CD4-positive, alpha-beta memory T cell (primary cell): ENCODE measurements at regions not wholly inside any gene's neighbourhood (a gene's known extent, or its start where the extent isn't known, plus 50 kb on each side); places are given as distances from the start of the nearest gene placed in this dataset.

Experiments used
- CTCF ChIA-PET: fragments of 350-600 bp; sonication (Branson Sonifier 250); formaldehyde crosslinking; loops from one replicate; lab custom pipeline; 2021; ENCODE audit warnings: inconsistent platforms; ENCODE audit not compliant: partially characterized antibody; lab: Charles Lee
- POLR2A ChIA-PET: fragments of 350-600 bp; sonication (Branson Sonifier 250); formaldehyde crosslinking; loops from one replicate; lab custom pipeline; 2021; ENCODE audit not compliant: partially characterized antibody; lab: Charles Lee
- DNase-seq, 5 donors: peaks; one replicate each; pipeline versions ENCODE4 v3.0.0 to v3.0.0-alpha.2; 2020 to 2022; ENCODE audit warnings: mixed read lengths in 1 of 5
- H3K27ac ChIP-seq: one replicate; pipeline ENCODE4 v1.7.0; 2013; ENCODE audit warnings: low read depth, low read length
- H3K27me3 ChIP-seq: 2 replicates; pipeline ENCODE4 v1.7.0; 2013; ENCODE audit warnings: mild to moderate bottlenecking, low read length, moderate library complexity; ENCODE audit not compliant: insufficient read depth
- H3K36me3 ChIP-seq: 2 replicates; pipeline ENCODE4 v1.7.0; 2013; ENCODE audit warnings: mild to moderate bottlenecking, low read length, moderate library complexity; ENCODE audit not compliant: insufficient read depth
- H3K4me1 ChIP-seq: 2 replicates; pipeline ENCODE4 v1.7.0; 2013; ENCODE audit warnings: mild to moderate bottlenecking, low read length, moderate library complexity; ENCODE audit not compliant: insufficient read depth
- H3K4me3 ChIP-seq, 2 donors: one replicate each; pipeline ENCODE4 v1.7.0; 2013; ENCODE audit warnings: low read length in 2 of 2, mild to moderate bottlenecking in 1 of 2
- H3K9me3 ChIP-seq, 2 donors: one replicate each; pipeline ENCODE4 v1.7.0; 2013; ENCODE audit warnings: low read length in 2 of 2, control low read depth in 1 of 2; ENCODE audit not compliant: control insufficient read depth in 1 of 2
- H3K27ac Mint-ChIP-seq, 7 donors: one replicate each; pipeline ENCODE4 v1.8.0; 2020 to 2021; ENCODE audit warnings: mixed read lengths in 7 of 7, mild to moderate bottlenecking in 6 of 7, inconsistent platforms in 3 of 7, moderate library complexity in 3 of 7
- H3K27me3 Mint-ChIP-seq, 2 donors: one replicate each; pipeline ENCODE4 v1.8.0; 2020 to 2021; ENCODE audit warnings: mixed read lengths in 2 of 2
- H3K36me3 Mint-ChIP-seq, 2 donors: one replicate each; pipeline ENCODE4 v1.8.0; 2020 to 2021; ENCODE audit warnings: mixed read lengths in 2 of 2, inconsistent platforms in 1 of 2, mild to moderate bottlenecking in 1 of 2
- H3K4me1 Mint-ChIP-seq, 4 donors: one replicate each; pipeline ENCODE4 v1.8.0; 2020 to 2021; ENCODE audit warnings: mixed read lengths in 4 of 4, mild to moderate bottlenecking in 1 of 4
- H3K4me3 Mint-ChIP-seq, 8 donors: one replicate each; pipeline ENCODE4 v1.8.0; 2020 to 2021; ENCODE audit warnings: mixed read lengths in 8 of 8, mild to moderate bottlenecking in 7 of 8, moderate library complexity in 6 of 8, inconsistent platforms in 3 of 8
- H3K9me3 Mint-ChIP-seq, 8 donors: one replicate each; pipeline ENCODE4 v1.8.0; 2020 to 2021; ENCODE audit warnings: mixed read lengths in 8 of 8, mild to moderate bottlenecking in 5 of 8, inconsistent platforms in 3 of 8, moderate library complexity in 1 of 8
- intact Hi-C: fragments of 100-400 bp; cut with micrococcal nuclease; formaldehyde crosslinking; loops from one replicate; pipeline ENCODE4 v1.15.1; 2023

DNA sequence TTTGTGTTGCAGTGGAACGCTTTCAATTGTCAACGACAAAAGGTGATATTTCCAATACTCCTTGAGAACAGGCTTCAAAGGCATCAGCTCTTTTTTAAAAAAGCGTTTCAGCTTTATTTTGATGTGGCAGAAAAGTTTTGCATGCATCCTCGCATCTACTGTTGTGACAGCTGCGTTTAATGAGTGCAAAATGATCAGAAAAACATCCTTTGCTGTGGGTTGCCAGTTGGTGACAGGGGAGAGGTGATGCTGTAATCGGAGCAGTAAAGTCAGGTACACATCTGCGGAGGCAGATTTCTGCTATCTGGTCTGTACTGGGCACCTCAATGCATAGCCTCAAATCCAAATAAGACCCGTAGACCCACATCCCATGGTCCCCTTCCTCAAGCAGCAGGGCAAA, 91.9 kb upstream of the POU3F3 start:
- Mint-ChIP-seq H3K4me3 (no peak overlapping the region), H3K36me3 (no peaks in the 10 kb centered on the region), H3K27ac (no peak overlapping the region), H3K27me3 (peaks cover 5 to 6% of the 10 kb centered on the region in 2 donors), H3K4me1 (no peaks in the 10 kb centered on the region), H3K9me3 (peaks cover 0 to 8% (median 2%) of the 10 kb centered on the region in 8 donors)
- no peak overlapping the region for H3K27ac ChIP-seq
- no peaks in the 10 kb centered on the region for H3K4me1 ChIP-seq
- ChIA-PET POLR2A (no interaction called here), CTCF (no interaction called here)
- H3K4me3 ChIP-seq: no peak overlapping the region
- H3K9me3 ChIP-seq: no peaks in the 10 kb centered on the region
- no peaks in the 10 kb centered on the region for H3K27me3 ChIP-seq
- intact Hi-C loops: no loop called here
- no peak for DNase-seq
- no peaks in the 10 kb centered on the region for H3K36me3 ChIP-seq

DNA sequence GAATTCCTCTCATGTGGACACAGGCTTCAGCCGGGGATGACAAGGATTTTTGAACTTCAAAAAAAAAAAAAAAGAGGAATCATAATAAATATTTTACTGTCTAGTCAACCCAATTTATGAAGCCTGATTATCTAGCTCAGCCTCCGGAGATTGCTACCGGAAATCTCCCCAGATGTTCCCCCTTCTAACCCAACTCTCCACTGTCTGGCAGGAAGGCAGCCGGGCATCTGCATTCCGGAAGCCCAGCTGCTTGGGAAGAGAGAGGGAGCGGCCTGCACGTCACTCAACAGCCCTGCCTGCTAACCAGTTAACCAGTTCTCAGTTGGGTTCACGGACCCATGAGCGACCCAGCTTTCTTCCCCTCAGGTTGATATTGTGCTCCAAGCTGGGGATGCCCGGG, 87.2 kb upstream of the POU3F3 start:
- Mint-ChIP-seq H3K27ac (no peak overlapping the region), H3K4me3 (no peak overlapping the region), H3K9me3 (peaks cover 0 to 11% (median under 1%) of the 10 kb centered on the region in 8 donors), H3K4me1 (no peaks in the 10 kb centered on the region), H3K27me3 (peaks cover 2 to 5% of the 10 kb centered on the region in 2 donors), H3K36me3 (no peaks in the 10 kb centered on the region)
- no peaks in the 10 kb centered on the region for H3K4me1 ChIP-seq
- DNase-seq: no peak
- no peak overlapping the region for H3K27ac ChIP-seq
- no peaks in the 10 kb centered on the region for H3K9me3 ChIP-seq
- intact Hi-C loops: no loop called here
- H3K4me3 ChIP-seq: no peak overlapping the region
- no peaks in the 10 kb centered on the region for H3K27me3 ChIP-seq
- ChIA-PET CTCF (no interaction called here), POLR2A (no interaction called here)
- no peaks in the 10 kb centered on the region for H3K36me3 ChIP-seq

DNA sequence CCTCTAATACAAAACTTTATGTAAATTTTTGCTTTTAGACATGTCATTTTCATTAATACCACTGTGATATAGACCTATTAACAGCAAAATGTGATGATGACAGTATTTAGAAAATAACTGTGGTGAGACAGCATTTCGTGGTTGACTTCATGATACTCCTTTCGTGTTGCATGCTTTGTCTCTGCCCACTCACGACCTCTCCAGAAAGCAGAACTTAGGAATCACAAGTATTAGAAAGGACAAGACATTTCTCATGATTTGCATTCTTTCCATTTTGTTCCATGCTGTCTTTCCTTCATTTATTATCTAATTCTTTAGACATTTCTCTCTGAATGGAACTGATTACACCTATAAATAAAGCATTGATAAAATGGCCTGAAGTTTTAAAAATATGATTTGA, 85.2 kb upstream of the POU3F3 start:
- intact Hi-C loops: no loop called here
- Mint-ChIP-seq H3K4me3 (no peak overlapping the region), H3K27me3 (peaks cover 2% of the 10 kb centered on the region in 2 donors), H3K9me3 (peaks cover 0 to 15% (median 1%) of the 10 kb centered on the region in 8 donors), H3K27ac (no peak overlapping the region), H3K4me1 (no peaks in the 10 kb centered on the region), H3K36me3 (no peaks in the 10 kb centered on the region)
- H3K9me3 ChIP-seq: no peaks in the 10 kb centered on the region
- ChIA-PET POLR2A (no interaction called here), CTCF (no interaction called here)
- no peak for DNase-seq
- no peaks in the 10 kb centered on the region for H3K36me3 ChIP-seq
- H3K27me3 ChIP-seq: no peaks in the 10 kb centered on the region
- H3K27ac ChIP-seq: no peak overlapping the region
- H3K4me1 ChIP-seq: no peaks in the 10 kb centered on the region
- H3K4me3 ChIP-seq: no peak overlapping the region

DNA sequence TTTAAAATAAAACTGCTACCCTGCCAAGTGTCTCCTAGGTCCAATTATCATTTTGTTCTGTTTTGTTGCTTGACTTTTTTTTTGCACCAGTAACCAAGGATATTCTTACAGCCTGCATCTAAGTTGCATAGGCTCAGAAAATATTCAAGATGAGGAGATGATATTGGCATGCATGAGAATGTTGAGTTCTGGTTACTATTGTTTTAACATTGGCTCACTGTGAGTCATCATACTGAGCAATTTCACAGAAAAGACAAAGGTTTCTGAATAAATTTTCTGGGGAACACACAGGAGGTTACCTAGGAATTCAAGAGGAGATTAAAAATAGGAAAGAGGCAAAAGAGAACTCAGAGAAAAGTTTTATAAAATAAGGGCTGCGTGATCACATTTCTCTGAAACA, 84.8 kb upstream of the POU3F3 start:
- no peaks in the 10 kb centered on the region for H3K36me3 Mint-ChIP-seq

DNA sequence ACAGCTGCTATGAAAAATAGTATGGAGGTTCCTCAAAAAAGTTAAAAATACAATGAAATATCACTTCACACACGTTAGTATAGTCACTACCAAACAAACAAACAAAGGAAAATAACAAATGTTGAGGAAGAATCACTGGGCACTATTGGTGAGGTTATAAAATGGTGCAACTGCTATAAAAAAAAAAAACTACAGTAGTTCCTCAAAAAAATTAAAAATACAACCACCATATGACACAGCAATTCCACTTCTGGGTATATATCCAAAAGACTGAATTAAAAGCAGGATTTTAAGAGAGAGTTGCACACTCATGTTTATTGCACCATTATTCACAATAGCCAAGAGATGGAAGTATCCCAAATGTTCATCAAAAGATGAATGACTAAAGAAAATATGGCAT, 80.9 kb upstream of the POU3F3 start:
- H3K27ac ChIP-seq: no peak overlapping the region
- no peak overlapping the region for H3K4me3 ChIP-seq
- DNase-seq: no peak
- no peaks in the 10 kb centered on the region for H3K36me3 ChIP-seq
- Mint-ChIP-seq H3K27ac (no peak overlapping the region), H3K4me3 (no peak overlapping the region), H3K27me3 (no peaks in the 10 kb centered on the region), H3K36me3 (no peaks in the 10 kb centered on the region), H3K4me1 (no peaks in the 10 kb centered on the region), H3K9me3 (peaks cover 0 to 5% (median 1%) of the 10 kb centered on the region in 8 donors)
- CTCF ChIA-PET: no interaction called here
- POLR2A ChIA-PET: no interaction called here
- H3K9me3 ChIP-seq: no peaks in the 10 kb centered on the region
- intact Hi-C loops: no loop called here
- H3K4me1 ChIP-seq: no peaks in the 10 kb centered on the region
- H3K27me3 ChIP-seq: no peaks in the 10 kb centered on the region

More for the DNA sequence above, 84.8 kb upstream of the POU3F3 start:
- intact Hi-C loops: no loop called here
- H3K27me3 Mint-ChIP-seq: peaks cover 2% of the 10 kb centered on the region in 2 donors
- H3K4me3 Mint-ChIP-seq: no peak overlapping the region
- Histone ChIP-seq H3K4me3 (no peak overlapping the region), H3K27me3 (no peaks in the 10 kb centered on the region), H3K27ac (no peak overlapping the region), H3K4me1 (no peaks in the 10 kb centered on the region), H3K36me3 (no peaks in the 10 kb centered on the region), H3K9me3 (no peaks in the 10 kb centered on the region)
- ChIA-PET CTCF (no interaction called here), POLR2A (no interaction called here)
- no peak for DNase-seq
- H3K4me1 Mint-ChIP-seq: no peaks in the 10 kb centered on the region
- no peak overlapping the region for H3K27ac Mint-ChIP-seq
- peaks cover 0 to 15% (median 1%) of the 10 kb centered on the region in 8 donors for H3K9me3 Mint-ChIP-seq

DNA sequence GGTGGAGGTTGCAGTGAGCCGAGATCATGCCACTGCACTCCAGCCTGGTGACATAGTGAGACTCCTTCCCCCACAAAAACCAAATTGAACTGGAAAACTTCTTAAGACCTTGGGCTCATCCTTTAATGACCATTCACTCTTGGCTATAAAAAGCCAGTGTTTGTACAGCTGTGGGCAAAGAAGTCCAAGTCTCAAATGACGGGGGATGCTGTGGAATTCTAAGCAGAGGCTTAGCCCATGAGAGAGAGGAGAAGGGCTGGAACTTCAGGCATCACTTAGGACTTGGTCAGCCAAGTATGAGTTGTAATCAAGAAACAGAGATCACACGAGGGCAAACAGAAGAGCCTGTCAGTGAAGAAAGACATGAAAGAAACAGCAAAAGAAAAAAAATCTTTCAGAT, 79.3 kb upstream of the POU3F3 start:
- H3K4me3 Mint-ChIP-seq: no peak overlapping the region
- no peaks in the 10 kb centered on the region for H3K36me3 ChIP-seq
- no peak for DNase-seq
- no peaks in the 10 kb centered on the region for H3K4me1 Mint-ChIP-seq
- intact Hi-C loops: no loop called here
- H3K9me3 ChIP-seq: no peaks in the 10 kb centered on the region
- H3K4me1 ChIP-seq: no peaks in the 10 kb centered on the region
- H3K27me3 Mint-ChIP-seq: no peaks in the 10 kb centered on the region
- peaks cover 0 to 5% (median 1%) of the 10 kb centered on the region in 8 donors for H3K9me3 Mint-ChIP-seq
- no peaks in the 10 kb centered on the region for H3K36me3 Mint-ChIP-seq
- ChIA-PET CTCF (no interaction called here), POLR2A (no interaction called here)
- H3K27ac Mint-ChIP-seq: no peak overlapping the region
- no peak overlapping the region for H3K27ac ChIP-seq
- H3K4me3 ChIP-seq: no peak overlapping the region
- no peaks in the 10 kb centered on the region for H3K27me3 ChIP-seq

DNA sequence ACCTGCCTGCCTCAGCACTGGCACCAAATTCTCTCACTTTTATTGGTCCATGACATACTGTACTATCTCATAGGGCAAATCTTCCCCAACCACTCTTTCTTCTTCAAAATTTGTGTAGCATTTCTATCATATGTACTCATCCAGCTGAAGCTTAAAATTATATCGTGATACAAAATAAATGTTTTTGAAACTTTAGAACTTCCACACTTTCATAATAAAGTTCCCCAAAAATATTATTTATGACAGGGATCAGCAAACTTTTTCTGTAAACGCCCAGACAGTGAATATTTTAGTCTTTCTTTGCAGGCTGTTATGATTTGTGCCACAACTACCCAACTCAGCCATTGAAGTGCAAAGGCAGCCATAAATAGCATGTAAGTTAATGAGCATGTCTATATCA, 76.2 kb upstream of the POU3F3 start:
- no peak for DNase-seq
- ChIA-PET POLR2A (no interaction called here), CTCF (no interaction called here)
- no peaks in the 10 kb centered on the region for H3K36me3 ChIP-seq
- no peak overlapping the region for H3K4me3 Mint-ChIP-seq
- no peaks in the 10 kb centered on the region for H3K36me3 Mint-ChIP-seq
- H3K9me3 ChIP-seq: no peaks in the 10 kb centered on the region
- H3K4me1 Mint-ChIP-seq: no peaks in the 10 kb centered on the region
- no peak overlapping the region for H3K4me3 ChIP-seq
- no peaks in the 10 kb centered on the region for H3K27me3 ChIP-seq
- H3K4me1 ChIP-seq: no peaks in the 10 kb centered on the region
- intact Hi-C loops: no loop called here
- no peaks in the 10 kb centered on the region for H3K27me3 Mint-ChIP-seq
- no peak overlapping the region for H3K27ac Mint-ChIP-seq
- H3K9me3 Mint-ChIP-seq: peaks cover 0 to 3% (median under 1%) of the 10 kb centered on the region in 8 donors
- H3K27ac ChIP-seq: no peak overlapping the region

DNA sequence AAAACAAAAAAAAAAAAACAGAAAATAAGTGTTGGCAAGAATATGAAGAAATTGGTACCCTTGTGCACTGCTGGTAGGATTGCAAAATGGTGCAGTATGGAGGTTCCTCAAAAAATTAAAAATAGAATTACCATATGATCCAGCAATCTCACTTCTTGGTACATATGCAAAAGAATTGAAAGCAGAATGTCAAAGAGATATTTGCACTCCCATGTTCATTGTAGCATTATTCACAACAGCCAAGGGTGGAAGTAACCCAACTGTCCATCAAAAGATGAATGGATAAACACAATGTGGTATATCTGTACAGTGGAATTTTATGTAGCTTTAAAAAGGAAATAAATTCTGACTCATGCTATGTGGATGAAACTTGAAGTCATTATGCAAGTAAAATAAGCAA, 72.8 kb upstream of the POU3F3 start:
- Mint-ChIP-seq H3K27me3 (no peaks in the 10 kb centered on the region), H3K9me3 (no peaks in the 10 kb centered on the region), H3K27ac (no peak overlapping the region), H3K36me3 (no peaks in the 10 kb centered on the region), H3K4me1 (no peaks in the 10 kb centered on the region), H3K4me3 (no peak overlapping the region)
- no peaks in the 10 kb centered on the region for H3K27me3 ChIP-seq
- ChIA-PET POLR2A (no interaction called here), CTCF (no interaction called here)
- no peak for DNase-seq
- H3K4me3 ChIP-seq: no peak overlapping the region
- intact Hi-C loops: no loop called here
- H3K27ac ChIP-seq: no peak overlapping the region
- H3K9me3 ChIP-seq: no peaks in the 10 kb centered on the region
- no peaks in the 10 kb centered on the region for H3K4me1 ChIP-seq
- no peaks in the 10 kb centered on the region for H3K36me3 ChIP-seq
